Gastrocnemius medialis (tissue), 4 donors: ENCODE measurements at regions not wholly inside any gene's neighbourhood (a gene's known extent, or its start where the extent isn't known, plus 50 kb on each side); places are given as distances from the start of the nearest gene placed in this dataset.

Experiments used
- POLR2A ChIP-seq, 2 donors: fragments of 450-650 bp; IDR thresholded peaks; one replicate each; pipeline ENCODE4 v1.6.1; 2017; ENCODE audit warnings: antibody characterized with exemption in 2 of 2, mild to moderate bottlenecking in 2 of 2, moderate library complexity in 2 of 2
- TF ChIP-seq, protein P1 (sequence below), 5 experiments: fragments of 450-650 bp in 3 of 5; fragments of 200-600 bp in 2 of 5; sonication (generic) in 2 of 5; IDR thresholded peaks in 4 of 5; conservative IDR thresholded peaks in 1 of 5; 1 replicate in 4 of 5; 2 replicates in 1 of 5; pipeline ENCODE4 v1.5.1; 2016 to 2019; ENCODE audit warnings: antibody characterized with exemption in 5 of 5, mild to moderate bottlenecking in 3 of 5, moderate library complexity in 3 of 5

- TF ChIP-seq POLR2A (IDR thresholded peaks at IDR 0.05), result no peak
- TF ChIP-seq, protein P1, sequence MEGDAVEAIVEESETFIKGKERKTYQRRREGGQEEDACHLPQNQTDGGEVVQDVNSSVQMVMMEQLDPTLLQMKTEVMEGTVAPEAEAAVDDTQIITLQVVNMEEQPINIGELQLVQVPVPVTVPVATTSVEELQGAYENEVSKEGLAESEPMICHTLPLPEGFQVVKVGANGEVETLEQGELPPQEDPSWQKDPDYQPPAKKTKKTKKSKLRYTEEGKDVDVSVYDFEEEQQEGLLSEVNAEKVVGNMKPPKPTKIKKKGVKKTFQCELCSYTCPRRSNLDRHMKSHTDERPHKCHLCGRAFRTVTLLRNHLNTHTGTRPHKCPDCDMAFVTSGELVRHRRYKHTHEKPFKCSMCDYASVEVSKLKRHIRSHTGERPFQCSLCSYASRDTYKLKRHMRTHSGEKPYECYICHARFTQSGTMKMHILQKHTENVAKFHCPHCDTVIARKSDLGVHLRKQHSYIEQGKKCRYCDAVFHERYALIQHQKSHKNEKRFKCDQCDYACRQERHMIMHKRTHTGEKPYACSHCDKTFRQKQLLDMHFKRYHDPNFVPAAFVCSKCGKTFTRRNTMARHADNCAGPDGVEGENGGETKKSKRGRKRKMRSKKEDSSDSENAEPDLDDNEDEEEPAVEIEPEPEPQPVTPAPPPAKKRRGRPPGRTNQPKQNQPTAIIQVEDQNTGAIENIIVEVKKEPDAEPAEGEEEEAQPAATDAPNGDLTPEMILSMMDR (IDR thresholded peaks at IDR 0.05 in 4 of 5, conservative IDR thresholded peaks at IDR 0.05 in 1 of 5), result no peak
Observed at GRCh38 chr5:10138395-10139057, 111.2 kb downstream of the ATPSCKMT start.
